Hepatocyte (in vitro differentiated cells): ENCODE measurements at regions not wholly inside any gene's neighbourhood (a gene's known extent, or its start where the extent isn't known, plus 50 kb on each side); places are given as distances from the start of the nearest gene placed in this dataset.

Experiments used
- DNase-seq: peaks from one replicate; pipeline ENCODE4 v3.0.0-alpha.2; 2016; ENCODE audit warnings: low spot score
- H2AFZ ChIP-seq: fragments of 200-600 bp; sonication (generic); 2 replicates; pipeline ENCODE4 v1.6.0; 2016; ENCODE audit warnings: antibody characterized with exemption, mild to moderate bottlenecking
- H3K27ac ChIP-seq: fragments of 200-600 bp; sonication (generic); 2 replicates; pipeline ENCODE4 v1.5.1; 2016; ENCODE audit warnings: mild to moderate bottlenecking
- H3K27me3 ChIP-seq: fragments of 200-600 bp; sonication (generic); 2 replicates; pipeline ENCODE4 v1.6.1; 2016
- H3K36me3 ChIP-seq: fragments of 200-600 bp; sonication (generic); replicated peaks from 2 replicates; pipeline ENCODE4 v1.5.1; 2016; ENCODE audit warnings: low read depth; ENCODE audit not compliant: insufficient read depth
- H3K4me1 ChIP-seq: fragments of 200-600 bp; sonication (generic); 2 replicates; pipeline ENCODE4 v1.5.1; 2016; ENCODE audit warnings: mild to moderate bottlenecking, moderate library complexity; ENCODE audit not compliant: insufficient read depth
- H3K4me2 ChIP-seq: fragments of 200-600 bp; sonication (generic); 2 replicates; pipeline ENCODE4 v1.6.0; 2016
- H3K4me3 ChIP-seq: fragments of 200-600 bp; sonication (generic); 2 replicates; pipeline ENCODE4 v1.5.1; 2016; ENCODE audit warnings: mild to moderate bottlenecking
- H3K79me2 ChIP-seq: fragments of 200-600 bp; sonication (generic); 2 replicates; pipeline ENCODE4 v1.6.0; 2017; ENCODE audit warnings: mild to moderate bottlenecking
- H3K9me2 ChIP-seq: fragments of 200-600 bp; sonication (generic); replicated peaks from 2 replicates; pipeline ENCODE4 v1.6.0; 2017; ENCODE audit warnings: mild to moderate bottlenecking; ENCODE audit not compliant: insufficient read depth
- H3K9me3 ChIP-seq: fragments of 200-600 bp; sonication (generic); 2 replicates; pipeline ENCODE4 v1.5.1; 2016; ENCODE audit warnings: low read depth, mild to moderate bottlenecking
- H4K20me1 ChIP-seq: fragments of 200-600 bp; sonication (generic); 2 replicates; pipeline ENCODE4 v1.6.0; 2016; ENCODE audit warnings: mild to moderate bottlenecking; ENCODE audit not compliant: insufficient read depth, poor library complexity, severe bottlenecking
- CTCF ChIP-seq: fragments of 200-600 bp; sonication (generic); IDR thresholded peaks from 2 replicates; pipeline ENCODE4 v1.5.1; 2016; ENCODE audit warnings: antibody characterized with exemption, mild to moderate bottlenecking; ENCODE audit not compliant: poor library complexity
- EZH2 ChIP-seq: fragments of 200-600 bp; sonication (generic); IDR thresholded peaks from 2 replicates; pipeline ENCODE4 v1.6.1; 2016; ENCODE audit warnings: antibody characterized with exemption, mild to moderate bottlenecking, borderline replicate concordance
- EZH2phosphoT487 ChIP-seq: fragments of 200-600 bp; sonication (generic); IDR thresholded peaks from one replicate; pipeline ENCODE4 v1.6.1; 2018; ENCODE audit warnings: antibody characterized with exemption, mild to moderate bottlenecking, low read depth, moderate library complexity; ENCODE audit not compliant: unreplicated experiment, severe bottlenecking
- WGBS: methylation state at CpG from one replicate; pipeline ENCODE4 v1.1.6; 2016; ENCODE audit warnings: low lambda C conversion rate; ENCODE audit errors: missing lambda C conversion rate; 5-methylcytosine and 5-hydroxymethylcytosine counted together

- no peaks in the 10 kb centered on the region for H3K9me2 ChIP-seq
- peaks cover 14% of the 10 kb centered on the region for H3K4me1 ChIP-seq
- no peak overlapping the region for H3K27ac ChIP-seq
- H3K79me2 ChIP-seq = no peaks in the 10 kb centered on the region
- WGBS = 62% methylated on average over 5 of the region's 5 CpGs
- H3K36me3 ChIP-seq = no peaks in the 10 kb centered on the region
- no peaks in the 10 kb centered on the region for H3K27me3 ChIP-seq
- TF ChIP-seq CTCF = no peak
- TF ChIP-seq EZH2 = no peak
- TF ChIP-seq EZH2phosphoT487 = no peak
- H3K4me2 ChIP-seq = no peak overlapping the region
- H4K20me1 ChIP-seq = no peaks in the 10 kb centered on the region
- H2AFZ ChIP-seq = no peak overlapping the region
- no peak overlapping the region for H3K4me3 ChIP-seq
- no peak for DNase-seq
- no peaks in the 10 kb centered on the region for H3K9me3 ChIP-seq
Measured at GRCh38 chr12:68453876-68454275, 121.7 kb upstream of the MDM1 start.

- WGBS = 54% methylated on average over 3 of the region's 3 CpGs
- no peak for TF ChIP-seq EZH2phosphoT487
- Histone ChIP-seq H3K4me1 (peaks cover 14% of the 10 kb centered on the region), H2AFZ (peak overlapping the region; percentile 12), H3K27ac (no peak overlapping the region), H3K4me3 (no peak overlapping the region), H3K9me2 (no peaks in the 10 kb centered on the region), H3K4me2 (no peak overlapping the region), H3K27me3 (no peaks in the 10 kb centered on the region), H3K79me2 (no peaks in the 10 kb centered on the region), H4K20me1 (no peaks in the 10 kb centered on the region), H3K9me3 (no peaks in the 10 kb centered on the region), H3K36me3 (no peaks in the 10 kb centered on the region)
- no peak for DNase-seq
Measured at GRCh38 chr12:68454892-68455291, 122.7 kb upstream of the MDM1 start.

DNA sequence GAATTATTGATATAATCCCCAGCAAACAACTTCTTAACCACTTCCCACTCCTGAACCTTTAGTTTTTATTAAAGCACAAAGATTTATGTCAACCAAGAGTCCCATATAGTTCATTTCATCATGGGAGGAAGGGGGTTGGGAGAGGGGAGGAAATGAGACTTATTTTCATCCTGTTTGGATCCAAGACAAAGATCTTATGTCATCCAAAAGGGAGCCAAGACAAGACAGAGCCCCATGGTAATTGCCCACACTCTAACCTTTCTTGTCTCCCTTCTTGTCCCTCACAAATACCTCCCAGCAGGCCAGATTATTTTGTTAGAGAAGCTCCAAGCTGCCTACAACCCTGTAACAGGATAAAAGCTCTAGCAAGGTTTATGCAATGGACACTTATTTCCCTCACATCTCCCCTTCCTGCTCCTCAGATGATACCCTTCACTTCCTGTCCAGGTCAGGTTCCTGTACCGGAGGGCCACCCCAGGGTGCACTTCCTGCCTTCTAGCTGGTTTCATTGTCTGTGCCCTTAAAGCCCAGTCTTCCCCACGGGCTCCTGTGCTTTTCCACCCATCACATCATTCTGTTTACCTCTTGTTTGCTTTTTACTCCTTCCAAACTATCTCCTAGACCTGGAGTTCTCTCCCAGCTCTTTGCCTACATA, 123.7 kb upstream of the MDM1 start:
- Histone ChIP-seq H4K20me1 (no peaks in the 10 kb centered on the region), H2AFZ (no peak overlapping the region), H3K36me3 (no peaks in the 10 kb centered on the region), H3K9me2 (no peaks in the 10 kb centered on the region), H3K27me3 (no peaks in the 10 kb centered on the region), H3K4me1 (peaks cover 14% of the 10 kb centered on the region), H3K4me2 (no peak overlapping the region), H3K9me3 (no peaks in the 10 kb centered on the region), H3K79me2 (no peaks in the 10 kb centered on the region), H3K27ac (no peak overlapping the region), H3K4me3 (no peak overlapping the region)
- TF ChIP-seq EZH2phosphoT487 (no peak), CTCF (no peak), EZH2 (no peak)
- 72% methylated on average over 2 of the region's 2 CpGs for WGBS
- DNase-seq = no peak

GRCh38 chr12:68458866-68459265, 126.7 kb upstream of the MDM1 start:
- Histone ChIP-seq H3K4me1 (peaks cover 12% of the 10 kb centered on the region), H3K4me3 (no peak overlapping the region), H3K4me2 (no peak overlapping the region), H3K79me2 (no peaks in the 10 kb centered on the region), H3K27ac (no peak overlapping the region), H3K9me3 (no peaks in the 10 kb centered on the region), H3K27me3 (no peaks in the 10 kb centered on the region), H4K20me1 (no peaks in the 10 kb centered on the region), H3K9me2 (no peaks in the 10 kb centered on the region), H2AFZ (no peak overlapping the region), H3K36me3 (no peaks in the 10 kb centered on the region)
- WGBS = 100% methylated on average over 2 of the region's 2 CpGs
- DNase-seq = no peak
- TF ChIP-seq CTCF = no peak
- TF ChIP-seq EZH2 = no peak
- TF ChIP-seq EZH2phosphoT487 = no peak
